Mesenchymal stem cell (in vitro differentiated cells and primary cell): ENCODE measurements at regions not wholly inside any gene's neighbourhood (a gene's known extent, or its start where the extent isn't known, plus 50 kb on each side); places are given as distances from the start of the nearest gene placed in this dataset.

Experiments
- DNase-seq: peaks from one replicate; pipeline ENCODE4 v3.0.0-alpha.2; 2013
- H2AFZ ChIP-seq: one replicate; pipeline ENCODE4 v1.6.1; 2013; ENCODE audit warnings: low read depth, mild to moderate bottlenecking, control low read depth, inconsistent platforms, low read length, moderate library complexity
- H2AK5ac ChIP-seq: 2 replicates; pipeline ENCODE4 v1.6.1; 2013; ENCODE audit warnings: low read length, moderate library complexity, mild to moderate bottlenecking, inconsistent platforms; ENCODE audit not compliant: severe bottlenecking
- H2BK120ac ChIP-seq: one replicate; pipeline ENCODE4 v1.6.1; 2013; ENCODE audit warnings: low read depth, mild to moderate bottlenecking, inconsistent platforms, low read length, moderate library complexity
- H2BK12ac ChIP-seq, 2 experiments: one replicate each; pipeline ENCODE4 v1.6.1; 2013; ENCODE audit warnings: inconsistent platforms in 2 of 2, low read length in 2 of 2, mild to moderate bottlenecking in 2 of 2, moderate library complexity in 2 of 2, control low read depth in 1 of 2
- H2BK15ac ChIP-seq: one replicate; pipeline ENCODE4 v1.6.1; 2013; ENCODE audit warnings: mild to moderate bottlenecking, low read depth, inconsistent platforms; ENCODE audit not compliant: poor library complexity, severe bottlenecking
- H2BK5ac ChIP-seq: 2 replicates; pipeline ENCODE4 v1.6.1; 2013; ENCODE audit warnings: low read depth, mild to moderate bottlenecking, low read length, control low read depth, inconsistent platforms; ENCODE audit not compliant: poor library complexity, severe bottlenecking
- H3K14ac ChIP-seq, 2 experiments: one replicate each; pipeline ENCODE4 v1.6.1; 2013; ENCODE audit warnings: inconsistent platforms in 2 of 2, low read length in 2 of 2, control low read depth in 1 of 2, mild to moderate bottlenecking in 1 of 2, moderate library complexity in 1 of 2
- H3K18ac ChIP-seq, 2 experiments: one replicate each; pipeline ENCODE4 v1.6.1; 2013; ENCODE audit warnings: inconsistent platforms in 2 of 2, low read length in 2 of 2, control low read depth in 1 of 2, low read depth in 1 of 2, mild to moderate bottlenecking in 1 of 2
- H3K23ac ChIP-seq, 2 experiments: one replicate each; pipeline ENCODE4 v1.6.1; 2013; ENCODE audit warnings: inconsistent platforms in 2 of 2, low read length in 2 of 2, mild to moderate bottlenecking in 2 of 2, moderate library complexity in 2 of 2, control low read depth in 1 of 2
- H3K27ac ChIP-seq: 2 replicates; pipeline ENCODE4 v1.5.1; 2013; ENCODE audit warnings: mild to moderate bottlenecking, moderate library complexity, low read length, control low read depth, inconsistent platforms; ENCODE audit not compliant: poor library complexity, severe bottlenecking
- H3K27me3 ChIP-seq, 2 experiments: 2 replicates each; pipeline versions ENCODE4 v1.6.1 to v1.7.0; 2013; ENCODE audit warnings: low read length in 2 of 2, mild to moderate bottlenecking in 2 of 2, moderate library complexity in 2 of 2, control low read depth in 1 of 2, inconsistent platforms in 1 of 2; ENCODE audit not compliant: control insufficient read depth in 1 of 2, insufficient read depth in 1 of 2
- H3K36me3 ChIP-seq, 2 experiments: 2 replicates each; pipeline versions ENCODE4 v1.6.1 to v1.7.0; 2013; ENCODE audit warnings: low read length in 2 of 2, control low read depth in 1 of 2, inconsistent platforms in 1 of 2, low read depth in 1 of 2, mild to moderate bottlenecking in 1 of 2; ENCODE audit not compliant: insufficient read depth in 2 of 2, control insufficient read depth in 1 of 2
- H3K4ac ChIP-seq, 2 experiments: one replicate each; pipeline ENCODE4 v1.6.1; 2013; ENCODE audit warnings: inconsistent platforms in 2 of 2, low read length in 2 of 2, mild to moderate bottlenecking in 2 of 2, moderate library complexity in 2 of 2, control low read depth in 1 of 2, low read depth in 1 of 2
- H3K4me1 ChIP-seq: 2 replicates; pipeline ENCODE4 v1.6.1; 2013; ENCODE audit warnings: low read depth, low read length, control low read depth; ENCODE audit not compliant: control insufficient read depth, insufficient read depth
- H3K4me2 ChIP-seq: 2 replicates; pipeline ENCODE4 v1.6.1; 2013; ENCODE audit warnings: low read length, mild to moderate bottlenecking, inconsistent platforms; ENCODE audit not compliant: poor library complexity, severe bottlenecking
- H3K4me3 ChIP-seq, 2 experiments: 2 replicates each; pipeline versions ENCODE4 v1.5.1 to v1.7.0; 2013; ENCODE audit warnings: low read length in 2 of 2, mild to moderate bottlenecking in 2 of 2, control low read depth in 1 of 2, low read depth in 1 of 2; ENCODE audit not compliant: insufficient read depth in 1 of 2
- H3K79me1 ChIP-seq: replicated peaks from 2 replicates; pipeline ENCODE4 v1.6.1; 2013; ENCODE audit warnings: mild to moderate bottlenecking, control low read depth, low read length, inconsistent platforms; ENCODE audit not compliant: poor library complexity, severe bottlenecking
- H3K9ac ChIP-seq: 2 replicates; pipeline ENCODE4 v1.7.0; 2013; ENCODE audit warnings: mild to moderate bottlenecking, low read length, moderate library complexity
- H3K9me3 ChIP-seq: 2 replicates; pipeline ENCODE4 v1.7.0; 2013; ENCODE audit warnings: mild to moderate bottlenecking, low read length; ENCODE audit not compliant: control insufficient read depth
- H4K8ac ChIP-seq: one replicate; pipeline ENCODE4 v1.6.1; 2013; ENCODE audit warnings: inconsistent platforms, mild to moderate bottlenecking, low read length, moderate library complexity
- H4K91ac ChIP-seq: one replicate; pipeline ENCODE4 v1.6.1; 2013; ENCODE audit warnings: mild to moderate bottlenecking, low read length, inconsistent platforms
- WGBS: methylation state at CpG from one replicate; pipeline ENCODE4 v1.1.7; 2013; ENCODE audit warnings: mixed read lengths; 5-methylcytosine and 5-hydroxymethylcytosine counted together

DNA sequence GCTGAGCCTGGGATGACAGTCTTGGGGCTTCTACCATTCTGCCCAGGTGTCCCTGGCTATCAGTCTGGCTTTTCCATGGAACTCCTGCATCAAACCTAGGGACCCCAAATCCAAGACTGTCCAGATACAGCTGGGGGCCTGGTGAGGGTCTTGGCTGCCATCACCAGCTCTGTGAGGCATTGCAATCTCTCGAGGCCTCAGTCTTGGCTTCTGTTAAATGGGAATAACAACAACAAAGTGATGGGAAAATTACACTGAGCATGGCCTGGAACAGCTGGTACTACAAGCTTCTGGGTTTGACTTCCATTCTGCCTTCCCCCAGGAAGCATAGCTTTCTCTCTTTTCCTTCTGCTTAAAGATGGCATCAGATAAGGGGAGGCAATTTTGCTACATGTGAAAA, 50.0 kb upstream of the LCTL start:
- no peak overlapping the region for H2AK5ac ChIP-seq

DNA sequence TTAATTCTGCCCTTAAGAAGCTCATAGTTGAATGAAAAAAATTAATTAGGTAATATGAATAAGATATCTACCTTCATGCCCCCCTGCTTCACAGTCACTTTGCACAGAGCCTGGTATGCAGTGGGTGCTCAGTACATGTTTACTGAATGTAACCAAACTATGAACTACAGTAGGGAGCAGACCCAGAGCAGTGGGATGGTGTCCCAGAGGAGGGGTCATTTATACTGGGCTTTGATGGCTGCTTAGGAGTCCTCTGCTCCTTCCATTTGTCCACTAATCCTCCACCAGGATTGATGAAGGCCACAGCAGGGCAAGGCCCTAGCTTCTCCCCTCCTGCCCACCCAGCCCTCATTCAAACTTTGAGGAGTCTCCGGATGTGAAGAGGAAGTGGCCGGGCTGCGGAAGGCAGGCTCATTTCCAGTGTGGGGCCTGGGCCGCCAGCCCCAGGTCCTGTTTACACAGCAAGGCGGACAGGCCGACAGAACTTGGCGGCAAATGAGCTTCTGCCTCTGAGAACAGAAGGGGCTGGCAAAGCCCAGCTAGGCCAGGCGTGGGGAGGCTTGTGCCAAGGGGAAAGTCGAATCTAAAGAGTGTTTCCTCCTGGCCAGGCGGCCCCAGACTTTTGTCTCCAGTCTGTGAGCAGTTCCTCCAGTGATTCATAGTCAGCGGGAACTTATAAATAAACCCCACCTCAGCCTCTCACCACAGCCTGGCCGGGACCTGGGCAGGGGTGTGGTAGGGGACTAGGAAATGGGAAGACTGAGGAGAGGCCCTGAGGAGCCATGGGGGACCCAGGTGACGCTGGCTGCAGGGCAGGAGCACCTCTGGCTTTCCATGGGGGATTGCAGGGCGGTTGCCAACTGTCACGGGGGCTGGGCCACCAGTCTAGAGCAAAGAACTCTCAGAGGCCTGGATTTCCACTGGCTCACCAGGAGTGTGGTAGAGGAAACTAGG, 51.6 kb upstream of the LCTL start:
- Histone ChIP-seq H3K36me3 (no peaks in the 10 kb centered on the region), H2BK120ac (peak overlapping the region; percentile 65), H3K4me3 (no peak overlapping the region), H4K91ac (peak overlapping the region; percentile 96), H3K23ac (no peak overlapping the region), H3K4ac (peak overlapping the region; percentile 69 to 89), H3K27ac (peak overlapping the region; percentile 66), H3K4me1 (peaks cover 23% of the 10 kb centered on the region), H2AK5ac (no peak overlapping the region), H3K27me3 (peaks cover 0 to 16% of the 10 kb centered on the region in 2 experiments), H3K9me3 (no peaks in the 10 kb centered on the region), H2AFZ (peak overlapping the region; percentile 74), H3K9ac (peak overlapping the region; percentile 70), H3K14ac (peak overlapping the region in 1 of 2 experiments; percentile 35), H3K4me2 (no peak overlapping the region), H2BK5ac (no peak overlapping the region), H3K79me1 (no peaks in the 10 kb centered on the region), H2BK15ac (peak overlapping the region; percentile 82), H3K18ac (peak overlapping the region; percentile 85 to 88), H4K8ac (peak overlapping the region; percentile 99), H2BK12ac (peak overlapping the region; percentile 59 to 97)
- 14% methylated on average over 12 of the region's 15 CpGs for WGBS
- peak; percentile 88 for DNase-seq

More for the DNA sequence above, 50.0 kb upstream of the LCTL start:
- Histone ChIP-seq H3K4ac (peak overlapping the region in 1 of 2 experiments; percentile 73), H3K36me3 (no peaks in the 10 kb centered on the region), H2BK15ac (no peak overlapping the region), H3K4me3 (no peak overlapping the region), H3K79me1 (no peaks in the 10 kb centered on the region), H3K18ac (peak overlapping the region; percentile 14 to 18), H2BK5ac (no peak overlapping the region), H3K23ac (no peak overlapping the region), H3K27me3 (peaks cover 0 to 16% of the 10 kb centered on the region in 2 experiments), H3K4me2 (no peak overlapping the region), H4K91ac (no peak overlapping the region), H2BK12ac (peak overlapping the region in 1 of 2 experiments; percentile 68), H4K8ac (no peak overlapping the region), H2AFZ (no peak overlapping the region), H3K14ac (peak overlapping the region in 1 of 2 experiments; percentile 74), H3K9ac (no peak overlapping the region), H3K4me1 (peaks cover 17% of the 10 kb centered on the region), H3K9me3 (no peaks in the 10 kb centered on the region), H2BK120ac (no peak overlapping the region), H3K27ac (no peak overlapping the region)
- DNase-seq = no peak
- 75% methylated on average over 1 of the region's 1 CpG for WGBS

DNA sequence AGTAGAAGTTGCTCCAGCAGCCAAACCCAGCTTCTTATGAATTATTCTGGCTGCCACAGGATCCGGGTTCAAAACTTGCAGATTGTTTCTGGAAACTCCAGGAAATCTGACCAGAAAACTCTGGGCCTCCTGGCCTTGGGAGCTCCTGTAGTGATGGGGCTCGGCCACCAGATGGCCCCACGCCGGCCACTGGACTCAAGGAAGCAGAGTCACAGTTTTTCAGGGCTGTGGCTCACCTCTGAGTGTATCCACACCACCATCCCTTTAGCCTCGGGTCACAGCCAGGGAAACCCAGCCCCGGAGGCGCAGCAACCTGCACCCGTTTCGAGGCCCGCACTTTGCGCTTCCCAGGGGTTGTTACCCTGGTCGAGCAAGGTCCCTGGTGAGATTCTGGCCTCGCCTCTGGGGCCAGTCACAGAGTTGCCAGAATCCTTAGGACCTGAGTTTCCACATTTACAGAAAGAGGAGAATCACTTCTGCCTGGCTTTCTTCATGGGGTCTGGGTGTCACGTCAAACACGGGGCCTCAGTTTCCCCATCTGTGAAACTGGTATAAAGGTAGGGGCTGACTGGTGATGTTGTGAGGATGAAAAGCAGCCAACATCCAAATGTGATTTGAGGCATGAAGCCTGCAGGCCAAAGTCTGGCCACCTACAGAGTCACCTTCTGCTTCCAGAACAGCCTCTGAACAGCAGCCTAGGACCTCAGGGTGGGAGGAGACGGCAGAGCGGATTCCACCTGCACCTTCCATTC, 53.5 kb upstream of the LCTL start:
- H3K36me3 ChIP-seq = no peaks in the 10 kb centered on the region
- no peak overlapping the region for H3K4me2 ChIP-seq
- DNase-seq = peak; percentile 76
- no peak overlapping the region for H3K4me3 ChIP-seq
- peak overlapping the region; percentile 9 for H4K8ac ChIP-seq
- no peak overlapping the region for H2BK5ac ChIP-seq
- H3K9ac ChIP-seq = no peak overlapping the region
- peak overlapping the region; percentile 54 for H2BK120ac ChIP-seq
- peak overlapping the region; percentile 66 for H2BK15ac ChIP-seq
- H3K9me3 ChIP-seq = no peaks in the 10 kb centered on the region
- peak overlapping the region; percentile 3 to 44 for H3K18ac ChIP-seq
- no peak overlapping the region for H3K27ac ChIP-seq
- peaks cover 23% of the 10 kb centered on the region for H3K4me1 ChIP-seq
- H2BK12ac ChIP-seq = peak overlapping the region; percentile 65 to 67
- no peaks in the 10 kb centered on the region for H3K79me1 ChIP-seq
- H3K23ac ChIP-seq = peak overlapping the region in 1 of 2 experiments; percentile 51
- 28% methylated on average over 17 of the region's 17 CpGs for WGBS
- peaks cover 0 to 2% of the 10 kb centered on the region in 2 experiments for H3K27me3 ChIP-seq
- no peak overlapping the region for H3K14ac ChIP-seq
- no peak overlapping the region for H2AK5ac ChIP-seq
- peak overlapping the region; percentile 18 for H2AFZ ChIP-seq
- H4K91ac ChIP-seq = peak overlapping the region; percentile 67
- peak overlapping the region in 1 of 2 experiments; percentile 6 for H3K4ac ChIP-seq

DNA sequence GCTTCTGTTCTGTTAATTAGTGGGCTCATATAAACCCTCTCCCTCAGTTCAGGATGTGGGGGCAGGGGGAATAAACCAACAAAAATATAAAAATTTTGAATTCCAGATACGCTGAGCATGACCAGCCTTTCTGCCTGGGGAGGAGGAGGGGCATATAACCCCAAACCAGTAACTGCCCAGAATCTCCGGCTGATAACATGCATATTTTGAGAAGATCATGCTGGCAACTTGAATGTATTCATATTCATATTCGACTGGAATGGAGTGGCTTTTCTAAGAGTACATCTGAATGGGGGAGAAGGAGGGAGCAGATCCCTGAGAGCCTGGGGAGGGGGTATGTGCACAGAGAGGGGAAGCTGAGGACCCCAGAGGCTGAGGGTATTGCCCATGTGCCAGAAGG, 54.5 kb upstream of the LCTL start:
- Histone ChIP-seq H3K4me2 (no peak overlapping the region), H2AK5ac (peak overlapping the region; percentile 17), H2BK12ac (no peak overlapping the region), H3K4ac (no peak overlapping the region), H4K91ac (no peak overlapping the region), H2BK5ac (no peak overlapping the region), H2BK120ac (no peak overlapping the region), H2BK15ac (peak overlapping the region; percentile 0), H3K9me3 (no peaks in the 10 kb centered on the region), H3K4me1 (peaks cover 23% of the 10 kb centered on the region), H3K79me1 (no peaks in the 10 kb centered on the region), H3K9ac (no peak overlapping the region), H3K36me3 (no peaks in the 10 kb centered on the region), H2AFZ (no peak overlapping the region), H3K14ac (no peak overlapping the region), H3K27me3 (no peaks in the 10 kb centered on the region), H4K8ac (no peak overlapping the region), H3K23ac (no peak overlapping the region), H3K18ac (no peak overlapping the region), H3K27ac (no peak overlapping the region), H3K4me3 (no peak overlapping the region)
- no peak for DNase-seq
- 85% methylated on average over 3 of the region's 3 CpGs for WGBS
